Nephron (organoid): ENCODE measurements at regions not wholly inside any gene's neighbourhood (a gene's known extent, or its start where the extent isn't known, plus 50 kb on each side); places are given as distances from the start of the nearest gene placed in this dataset.

ENCODE experiments used
- H3K27ac Mint-ChIP-seq, 3 experiments: 2 replicates each; pipeline ENCODE4 v1.8.0; 2020; ENCODE audit warnings: mixed read lengths in 3 of 3, mild to moderate bottlenecking in 2 of 3, moderate library complexity in 1 of 3
- H3K27me3 Mint-ChIP-seq: 2 replicates; pipeline ENCODE4 v1.8.0; 2021; ENCODE audit warnings: low read depth, mild to moderate bottlenecking, moderate library complexity, mixed read lengths
- H3K36me3 Mint-ChIP-seq: 2 replicates; pipeline ENCODE4 v1.8.0; 2020; ENCODE audit warnings: low read depth, mixed read lengths
- H3K4me1 Mint-ChIP-seq: 2 replicates; pipeline ENCODE4 v1.8.0; 2020; ENCODE audit warnings: mixed read lengths
- H3K4me3 Mint-ChIP-seq, 3 experiments: 2 replicates each; pipeline ENCODE4 v1.8.0; 2020; ENCODE audit warnings: mild to moderate bottlenecking in 3 of 3, mixed read lengths in 3 of 3, moderate library complexity in 2 of 3
- H3K9me3 Mint-ChIP-seq: 2 replicates; pipeline ENCODE4 v1.8.0; 2020; ENCODE audit warnings: mixed read lengths
- TF ChIP-seq, protein P1 (sequence below), 3 experiments: fragments of 200-600 bp; sonication (generic); IDR thresholded peaks; one replicate each; pipeline ENCODE4 v1.5.0; 2021; ENCODE audit warnings: antibody characterized with exemption in 3 of 3; ENCODE audit not compliant: unreplicated experiment in 3 of 3

DNA sequence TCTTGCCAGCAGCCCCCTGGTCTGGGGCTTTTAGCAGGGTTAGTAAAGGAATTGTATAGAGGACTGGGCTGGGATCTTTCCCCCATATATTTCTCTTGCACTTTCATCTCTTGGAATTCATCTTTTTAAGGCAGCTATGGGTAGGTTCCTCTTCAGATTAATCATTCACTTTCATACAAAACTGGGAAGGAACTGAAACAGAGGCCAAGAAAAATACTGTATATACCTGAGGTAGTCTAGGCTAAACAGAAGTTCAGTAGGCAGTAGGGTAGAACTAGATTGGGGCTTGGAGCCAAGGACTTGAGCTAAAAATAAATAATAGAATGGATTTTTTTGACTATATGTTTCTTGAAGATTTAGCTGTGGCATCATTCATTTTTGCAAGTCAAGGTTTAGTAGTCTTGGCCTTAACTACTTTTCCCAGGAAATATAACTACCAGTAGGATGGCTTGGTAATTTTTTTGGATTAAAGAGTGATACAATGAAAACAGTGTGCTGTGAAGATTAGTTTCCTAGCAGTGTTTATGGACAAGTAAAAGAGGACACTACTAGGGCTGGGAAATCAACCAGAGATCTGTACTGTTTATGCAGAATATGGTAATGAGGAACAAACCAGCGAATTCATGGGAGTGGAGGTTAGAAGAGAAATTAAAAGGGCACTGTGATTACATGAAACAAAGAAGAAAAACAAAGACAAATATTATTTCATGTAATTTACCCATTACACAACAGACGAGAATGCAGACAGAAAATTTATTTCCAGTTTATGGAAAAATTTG lies 50.9 kb upstream of the PTGS2 start:
- no peaks in the 10 kb centered on the region for H3K4me1 Mint-ChIP-seq
- no peaks in the 10 kb centered on the region for H3K36me3 Mint-ChIP-seq
- no peak overlapping the region for H3K27ac Mint-ChIP-seq
- TF ChIP-seq, protein P1, sequence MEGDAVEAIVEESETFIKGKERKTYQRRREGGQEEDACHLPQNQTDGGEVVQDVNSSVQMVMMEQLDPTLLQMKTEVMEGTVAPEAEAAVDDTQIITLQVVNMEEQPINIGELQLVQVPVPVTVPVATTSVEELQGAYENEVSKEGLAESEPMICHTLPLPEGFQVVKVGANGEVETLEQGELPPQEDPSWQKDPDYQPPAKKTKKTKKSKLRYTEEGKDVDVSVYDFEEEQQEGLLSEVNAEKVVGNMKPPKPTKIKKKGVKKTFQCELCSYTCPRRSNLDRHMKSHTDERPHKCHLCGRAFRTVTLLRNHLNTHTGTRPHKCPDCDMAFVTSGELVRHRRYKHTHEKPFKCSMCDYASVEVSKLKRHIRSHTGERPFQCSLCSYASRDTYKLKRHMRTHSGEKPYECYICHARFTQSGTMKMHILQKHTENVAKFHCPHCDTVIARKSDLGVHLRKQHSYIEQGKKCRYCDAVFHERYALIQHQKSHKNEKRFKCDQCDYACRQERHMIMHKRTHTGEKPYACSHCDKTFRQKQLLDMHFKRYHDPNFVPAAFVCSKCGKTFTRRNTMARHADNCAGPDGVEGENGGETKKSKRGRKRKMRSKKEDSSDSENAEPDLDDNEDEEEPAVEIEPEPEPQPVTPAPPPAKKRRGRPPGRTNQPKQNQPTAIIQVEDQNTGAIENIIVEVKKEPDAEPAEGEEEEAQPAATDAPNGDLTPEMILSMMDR (IDR thresholded peaks at IDR 0.05; ENCODE audit: unreplicated experiment in 3 of 3), result no peak
- H3K4me3 Mint-ChIP-seq, result no peak overlapping the region
- no peaks in the 10 kb centered on the region for H3K27me3 Mint-ChIP-seq
- peaks cover 19% of the 10 kb centered on the region for H3K9me3 Mint-ChIP-seq
